IMR-90 (cell line): ENCODE measurements at regions not wholly inside any gene's neighbourhood (a gene's known extent, or its start where the extent isn't known, plus 50 kb on each side); places are given as distances from the start of the nearest gene placed in this dataset.
"Not testable (repeated sequence)": the region's sequence is repeated elsewhere in the genome, so short reads cannot be mapped to it uniquely, and the experiment has no call there.

Experiments used
- ATAC-seq: fragments of 200-7000 bp; cut with Tn5 transposase; 2 replicates; pipeline ENCODE4 v1.9.1; 2020; ENCODE audit warnings: low read depth, mild to moderate bottlenecking, moderate library complexity
- BruUV-seq: library from RNA; stranded (reverse); fragments of 400-500 nt; replicated peaks from 2 replicates; lab custom pipeline; 2021; lab: Mats Ljungman, UMichigan
- CTCF ChIA-PET: fragments of 300-600 bp; formaldehyde crosslinking; extraction: SDS; loops from one replicate; lab custom pipeline; 2021; ENCODE audit warnings: antibody characterized with exemption; lab: Yijun Ruan, JAX
- POLR2A ChIA-PET: fragments of 300-600 bp; sonication (Branson Sonifier 250); formaldehyde crosslinking; loops from one replicate; lab custom pipeline; 2022; ENCODE audit warnings: antibody characterized with exemption; ENCODE audit not compliant: unreplicated experiment; lab: Charles Lee
- DNase-seq: peaks from one replicate; pipeline ENCODE4 v3.0.0; 2013
- H2AFZ ChIP-seq: replicated peaks from 2 replicates; pipeline ENCODE3; 2013; ENCODE audit warnings: low read length, mild to moderate bottlenecking; ENCODE audit not compliant: poor library complexity
- H2AK5ac ChIP-seq: 2 replicates; pipeline ENCODE4 v1.6.1; 2013; ENCODE audit warnings: low read depth, low read length, inconsistent platforms
- H2AK9ac ChIP-seq: replicated peaks from 2 replicates; pipeline ENCODE3; 2013; ENCODE audit warnings: mild to moderate bottlenecking, low read depth, low read length, moderate library complexity; ENCODE audit not compliant: poor library complexity
- H2BK120ac ChIP-seq: 2 replicates; pipeline ENCODE4 v1.6.1; 2013; ENCODE audit warnings: low read depth, low read length, inconsistent platforms
- H2BK15ac ChIP-seq: 3 replicates; pipeline ENCODE4 v1.6.1; 2013; ENCODE audit warnings: low read depth, low read length, inconsistent platforms
- H2BK20ac ChIP-seq: 2 replicates; pipeline ENCODE4 v1.6.1; 2013; ENCODE audit warnings: low read depth, mild to moderate bottlenecking, inconsistent platforms, low read length, moderate library complexity
- H2BK5ac ChIP-seq: 2 replicates; pipeline ENCODE4 v1.6.1; 2013; ENCODE audit warnings: mild to moderate bottlenecking, low read depth, low read length, inconsistent platforms; ENCODE audit not compliant: poor library complexity, severe bottlenecking
- H3K14ac ChIP-seq: replicated peaks from 2 replicates; pipeline ENCODE4 v1.6.1; 2013; ENCODE audit warnings: low read depth, low read length, inconsistent platforms
- H3K18ac ChIP-seq: 2 replicates; pipeline ENCODE4 v1.6.1; 2013; ENCODE audit warnings: low read depth, low read length, control low read depth
- H3K23ac ChIP-seq: 2 replicates; pipeline ENCODE4 v1.6.1; 2013; ENCODE audit warnings: low read depth, low read length, inconsistent platforms
- H3K27ac ChIP-seq: 2 replicates; pipeline ENCODE4 v1.5.1; 2013; ENCODE audit warnings: mild to moderate bottlenecking, control low read depth, low read length; ENCODE audit not compliant: insufficient read depth
- H3K27me3 ChIP-seq: 2 replicates; pipeline ENCODE4 v1.6.1; 2013; ENCODE audit warnings: low read length; ENCODE audit not compliant: control insufficient read depth, insufficient read depth
- H3K36me3 ChIP-seq: 2 replicates; pipeline ENCODE4 v1.6.1; 2013; ENCODE audit warnings: low read length, mixed read lengths; ENCODE audit not compliant: control insufficient read depth, insufficient read depth
- H3K4ac ChIP-seq: 2 replicates; pipeline ENCODE4 v1.6.1; 2013; ENCODE audit warnings: low read depth, low read length, inconsistent platforms
- H3K4me1 ChIP-seq: 2 replicates; pipeline ENCODE4 v1.6.1; 2013; ENCODE audit warnings: low read length, mixed read lengths; ENCODE audit not compliant: control insufficient read depth, insufficient read depth
- H3K4me2 ChIP-seq: 2 replicates; pipeline ENCODE4 v1.6.1; 2013; ENCODE audit warnings: low read depth, mild to moderate bottlenecking, control low read depth, low read length, moderate library complexity
- H3K4me3 ChIP-seq: 2 replicates; pipeline ENCODE4 v1.5.1; 2013; ENCODE audit warnings: low read depth, mild to moderate bottlenecking, control low read depth, low read length, moderate library complexity; ENCODE audit not compliant: insufficient read depth
- H3K56ac ChIP-seq: 2 replicates; pipeline ENCODE4 v1.6.1; 2013; ENCODE audit warnings: low read length, inconsistent platforms; ENCODE audit not compliant: insufficient read depth; ENCODE audit errors: extremely low read depth
- H3K79me1 ChIP-seq, 2 experiments: 2 replicates each; pipeline ENCODE4 v1.6.1; 2013; ENCODE audit warnings: low read length in 2 of 2, inconsistent platforms in 1 of 2, low read depth in 1 of 2
- H3K9ac ChIP-seq: 2 replicates; pipeline ENCODE4 v1.6.1; 2013; ENCODE audit warnings: low read depth, low read length, control low read depth
- H3K9me1 ChIP-seq: 2 replicates; pipeline ENCODE4 v1.6.1; 2013; ENCODE audit warnings: low read length, inconsistent platforms; ENCODE audit not compliant: insufficient read depth
- H3K9me3 ChIP-seq: 2 replicates; pipeline ENCODE4 v1.6.1; 2013; ENCODE audit warnings: low read length; ENCODE audit not compliant: control insufficient read depth, insufficient read depth
- H4K20me1 ChIP-seq: 2 replicates; pipeline ENCODE4 v1.6.1; 2013; ENCODE audit warnings: low read length, inconsistent platforms; ENCODE audit not compliant: insufficient read depth
- H4K5ac ChIP-seq: 2 replicates; pipeline ENCODE4 v1.6.1; 2013; ENCODE audit warnings: mild to moderate bottlenecking, low read depth, low read length, control low read depth
- H4K8ac ChIP-seq, 2 experiments: 2 replicates each; pipeline ENCODE4 v1.6.1; 2013; ENCODE audit warnings: low read depth in 2 of 2, low read length in 2 of 2, control low read depth in 1 of 2, inconsistent platforms in 1 of 2
- H4K91ac ChIP-seq: 2 replicates; pipeline ENCODE4 v1.6.1; 2013; ENCODE audit warnings: low read depth, low read length, inconsistent platforms; ENCODE audit not compliant: insufficient read depth
- WGBS, 2 experiments: methylation state at CpG; one replicate each; pipeline versions ENCODE4 v1.1.5 to v1.1.7; 2013; ENCODE audit warnings: missing lambda C conversion rate in 2 of 2; ENCODE audit not compliant: insufficient read length in 1 of 2; ENCODE audit errors: extremely low coverage in 2 of 2; 5-methylcytosine and 5-hydroxymethylcytosine counted together
- dilution Hi-C: fragments of 300-500 bp; cut with HindIII; formaldehyde crosslinking; loops from one replicate; pipeline ENCODE4 v1.14.3; 2018; ENCODE audit warnings: low sequenced_read_pairs; ENCODE audit not compliant: unreplicated experiment
- in situ Hi-C: fragments of 300-500 bp; cut with MboI; formaldehyde crosslinking; loops from 3 replicates; pipeline ENCODE4 v1.14.3; 2019; ENCODE audit warnings: low sequenced_read_pairs, inconsistent platforms, mixed read lengths
- intact Hi-C: fragments of 100-400 bp; cut with micrococcal nuclease; formaldehyde crosslinking; loops from 2 replicates; pipeline ENCODE4 v1.10.0; 2022

- H3K27ac ChIP-seq, POLR2A ChIA-PET, H2AK5ac ChIP-seq, H3K9ac ChIP-seq, H3K9me1 ChIP-seq, BruUV-seq, H2BK5ac ChIP-seq, dilution Hi-C loops, H3K18ac ChIP-seq, H4K8ac ChIP-seq, H4K20me1 ChIP-seq, H3K27me3 ChIP-seq, H3K56ac ChIP-seq, H2AFZ ChIP-seq, DNase-seq, in situ Hi-C loops, H3K4me3 ChIP-seq, intact Hi-C loops, H2AK9ac ChIP-seq, H3K23ac ChIP-seq, CTCF ChIA-PET, H3K4me2 ChIP-seq, H2BK20ac ChIP-seq, H3K14ac ChIP-seq, H4K91ac ChIP-seq, H2BK15ac ChIP-seq, H3K79me1 ChIP-seq, H3K4me1 ChIP-seq, H3K4ac ChIP-seq, H4K5ac ChIP-seq, H3K36me3 ChIP-seq, ATAC-seq, H2BK120ac ChIP-seq: not testable (repeated sequence)
- peaks cover 25% of the 10 kb centered on the region for H3K9me3 ChIP-seq
- 40% methylated on average over 1 of the region's 6 CpGs; no CpG with 5 or more reads in 1 of the 2 experiments for WGBS, 2 experiments
Measured at GRCh38 chr21:9733761-9734558, 787.4 kb upstream of the TPTE start.
